ENCODE measurements at regions not wholly inside any gene's neighbourhood (a gene's known extent, or its start where the extent isn't known, plus 50 kb on each side); places are given as distances from the start of the nearest gene placed in this dataset.

GRCh38 chr9:84068872-84069271 is 88.3 kb downstream of the RMI1 start:
- no peak for ATAC-seq (ENCODE audit: low read depth)
- CTCF ChIA-PET, result no interaction called here
- BruUV-seq (replicated peaks), result no TSS peak

More at GRCh38 chr9:84068872-84069271, 88.3 kb downstream of the RMI1 start:
- no peak overlapping the region for H2AFZ ChIP-seq (replicated peaks; ENCODE audit: low read length, poor library complexity)
- no peaks in the 10 kb centered on the region for H3K36me3 ChIP-seq (ENCODE audit: control insufficient read depth, insufficient read depth, low read length)
- dilution Hi-C loops (cut with HindIII; ENCODE audit: low sequenced_read_pairs, unreplicated experiment) (no loop called here), in situ Hi-C loops (cut with MboI; ENCODE audit: low sequenced_read_pairs) (no loop called here), intact Hi-C loops (cut with micrococcal nuclease) (no loop called here)
- no peak overlapping the region for H2AK9ac ChIP-seq (replicated peaks; ENCODE audit: low read depth, low read length, poor library complexity)
- no peak overlapping the region for H3K4ac ChIP-seq (ENCODE audit: low read depth, low read length)
- H3K79me1 ChIP-seq (ENCODE audit: low read depth in 1 of 2, low read length in 2 of 2), result no peaks in the 10 kb centered on the region
- H3K9ac ChIP-seq (ENCODE audit: low read depth, low read length), result no peak overlapping the region
- no peaks in the 10 kb centered on the region; the same call in none of the 2 replicates for H3K27me3 ChIP-seq (ENCODE audit: control insufficient read depth, insufficient read depth, low read length)
- no peaks in the 10 kb centered on the region for H3K9me3 ChIP-seq (ENCODE audit: control insufficient read depth, insufficient read depth, low read length)
- WGBS, 2 experiments (ENCODE audit: extremely low coverage in 2 of 2, insufficient read length in 1 of 2), result 50% methylated on average over 2 of the region's 5 CpGs; no CpG with 5 or more reads in 1 of the 2 experiments
- POLR2A ChIA-PET (ENCODE audit: unreplicated experiment), result no interaction called here
- H3K4me2 ChIP-seq (ENCODE audit: low read depth, low read length), result no peak overlapping the region
- H2AK5ac ChIP-seq (ENCODE audit: low read depth, low read length), result no peak overlapping the region
- H2BK20ac ChIP-seq (ENCODE audit: low read depth, low read length), result no peak overlapping the region
- no peak overlapping the region for H3K56ac ChIP-seq (ENCODE audit: extremely low read depth, insufficient read depth, low read length)
- no peak for TF ChIP-seq NFE2L2 (IDR thresholded peaks at IDR 0.05; ENCODE audit: low read depth, low read length)
- no peak for TF ChIP-seq SMC3 (IDR thresholded peaks at IDR 0.05; ENCODE audit: low read depth, low read length)
- no peak for TF ChIP-seq CEBPB (IDR thresholded peaks at IDR 0.05; ENCODE audit: low read depth, low read length)
- TF ChIP-seq MXI1 (IDR thresholded peaks at IDR 0.05; ENCODE audit: borderline replicate concordance, low read depth, low read length), result no peak
- no peak for TF ChIP-seq CTCF (conservative IDR thresholded peaks at IDR 0.05; ENCODE audit: low read depth, low read length)
- TF ChIP-seq MAFK (IDR thresholded peaks at IDR 0.05; ENCODE audit: low read depth, low read length), result no peak
- TF ChIP-seq FOS (IDR thresholded peaks at IDR 0.05; ENCODE audit: low read depth, low read length), result no peak
- TF ChIP-seq RCOR1 (IDR thresholded peaks at IDR 0.05; ENCODE audit: insufficient replicate concordance, low read length), result no peak
- no peak for TF ChIP-seq CHD1 (IDR thresholded peaks at IDR 0.05; ENCODE audit: low read depth, low read length)
- TF ChIP-seq BHLHE40 (IDR thresholded peaks at IDR 0.05; ENCODE audit: low read depth, low read length), result no peak
- TF ChIP-seq USF2 (IDR thresholded peaks at IDR 0.05; ENCODE audit: low read depth, low read length), result no peak
- TF ChIP-seq RFX5 (IDR thresholded peaks at IDR 0.05; ENCODE audit: low read depth, low read length), result no peak
- TF ChIP-seq RAD21 (IDR thresholded peaks at IDR 0.05; ENCODE audit: low read length), result no peak
- TF ChIP-seq POLR2A (IDR thresholded peaks at IDR 0.05; ENCODE audit: low read depth, low read length), result no peak
- H3K9me1 ChIP-seq (ENCODE audit: insufficient read depth, low read length), result no peaks in the 10 kb centered on the region
- H3K23ac ChIP-seq (ENCODE audit: low read depth, low read length), result no peak overlapping the region
- no peak overlapping the region for H3K27ac ChIP-seq (ENCODE audit: insufficient read depth, low read length)
- no peak overlapping the region for H2BK15ac ChIP-seq (ENCODE audit: low read depth, low read length)
- H4K20me1 ChIP-seq (ENCODE audit: insufficient read depth, low read length), result no peaks in the 10 kb centered on the region
- H4K5ac ChIP-seq (ENCODE audit: low read depth, low read length), result no peak overlapping the region
- no peak overlapping the region for H2BK5ac ChIP-seq (ENCODE audit: low read depth, low read length, poor library complexity, severe bottlenecking)
- H4K8ac ChIP-seq (ENCODE audit: low read depth in 2 of 2, low read length in 2 of 2), result no peak overlapping the region
- no peaks in the 10 kb centered on the region for H3K4me1 ChIP-seq (ENCODE audit: control insufficient read depth, insufficient read depth, low read length)
- H3K4me3 ChIP-seq (ENCODE audit: insufficient read depth, low read depth, low read length), result no peak overlapping the region
- H3K14ac ChIP-seq (replicated peaks; ENCODE audit: low read depth, low read length), result no peak overlapping the region
- no peak for DNase-seq
- H2BK120ac ChIP-seq (ENCODE audit: low read depth, low read length), result no peak overlapping the region
- H4K91ac ChIP-seq (ENCODE audit: insufficient read depth, low read depth, low read length), result no peak overlapping the region
- no peak overlapping the region for H3K18ac ChIP-seq (ENCODE audit: low read depth, low read length)
